CD8-positive, alpha-beta memory T cell (primary cell): ENCODE measurements at regions not wholly inside any gene's neighbourhood (a gene's known extent, or its start where the extent isn't known, plus 50 kb on each side); places are given as distances from the start of the nearest gene placed in this dataset.
"Not testable (repeated sequence)": the region's sequence is repeated elsewhere in the genome, so short reads cannot be mapped to it uniquely, and the experiment has no call there.

Experiments used
- CTCF ChIA-PET: fragments of 350-600 bp; sonication (Branson Sonifier 250); formaldehyde crosslinking; loops from one replicate; lab custom pipeline; 2021; ENCODE audit warnings: antibody characterized with exemption; lab: Charles Lee
- POLR2A ChIA-PET: fragments of 350-600 bp; sonication (Branson Sonifier 250); formaldehyde crosslinking; loops from one replicate; lab custom pipeline; 2021; ENCODE audit warnings: antibody characterized with exemption; lab: Charles Lee
- DNase-seq, 5 donors: peaks; one replicate each; pipeline versions ENCODE4 v3.0.0 to v3.0.0-alpha.2; 2020 to 2022; ENCODE audit warnings: mixed read lengths in 1 of 5
- H3K27ac ChIP-seq: one replicate; pipeline ENCODE4 v1.7.0; 2013; ENCODE audit warnings: low read depth, mild to moderate bottlenecking, low read length, moderate library complexity
- H3K27me3 ChIP-seq: 2 replicates; pipeline ENCODE4 v1.7.0; 2013; ENCODE audit warnings: low read length, mild to moderate bottlenecking; ENCODE audit not compliant: insufficient read depth, poor library complexity, severe bottlenecking
- H3K36me3 ChIP-seq: 2 replicates; pipeline ENCODE4 v1.7.0; 2013; ENCODE audit warnings: mild to moderate bottlenecking, low read length, moderate library complexity; ENCODE audit not compliant: insufficient read depth
- H3K4me1 ChIP-seq: 2 replicates; pipeline ENCODE4 v1.7.0; 2013; ENCODE audit warnings: mild to moderate bottlenecking, low read length, moderate library complexity; ENCODE audit not compliant: insufficient read depth
- H3K4me3 ChIP-seq: 2 replicates; pipeline ENCODE4 v1.7.0; 2013; ENCODE audit warnings: mild to moderate bottlenecking, low read length
- H3K9me3 ChIP-seq: 2 replicates; pipeline ENCODE4 v1.7.0; 2013; ENCODE audit warnings: mild to moderate bottlenecking, low read length
- H3K27ac Mint-ChIP-seq, 8 donors: one replicate each; pipeline ENCODE4 v1.8.0; 2020 to 2021; ENCODE audit warnings: mixed read lengths in 8 of 8, mild to moderate bottlenecking in 6 of 8, inconsistent platforms in 3 of 8, moderate library complexity in 3 of 8
- H3K27me3 Mint-ChIP-seq, 2 donors: one replicate each; pipeline ENCODE4 v1.8.0; 2020 to 2021; ENCODE audit warnings: mixed read lengths in 2 of 2, mild to moderate bottlenecking in 1 of 2, moderate library complexity in 1 of 2
- H3K36me3 Mint-ChIP-seq, 3 donors: one replicate each; pipeline ENCODE4 v1.8.0; 2020 to 2021; ENCODE audit warnings: mixed read lengths in 3 of 3, inconsistent platforms in 1 of 3, mild to moderate bottlenecking in 1 of 3
- H3K4me1 Mint-ChIP-seq, 3 donors: one replicate each; pipeline ENCODE4 v1.8.0; 2020 to 2021; ENCODE audit warnings: mixed read lengths in 3 of 3, inconsistent platforms in 1 of 3, mild to moderate bottlenecking in 1 of 3
- H3K4me3 Mint-ChIP-seq, 7 donors: one replicate each; pipeline ENCODE4 v1.8.0; 2020 to 2021; ENCODE audit warnings: mixed read lengths in 7 of 7, mild to moderate bottlenecking in 6 of 7, moderate library complexity in 4 of 7, inconsistent platforms in 2 of 7
- H3K9me3 Mint-ChIP-seq, 5 donors: one replicate each; pipeline ENCODE4 v1.8.0; 2020 to 2022; ENCODE audit warnings: mixed read lengths in 5 of 5, mild to moderate bottlenecking in 3 of 5, moderate library complexity in 2 of 5, inconsistent platforms in 1 of 5

- H3K9me3 ChIP-seq, H3K4me3 ChIP-seq, H3K27ac ChIP-seq, DNase-seq, H3K27me3 Mint-ChIP-seq, H3K27me3 ChIP-seq, H3K9me3 Mint-ChIP-seq, H3K36me3 ChIP-seq, H3K36me3 Mint-ChIP-seq, POLR2A ChIA-PET: not testable (repeated sequence)
- peaks cover 13% of the 10 kb centered on the region for H3K4me1 ChIP-seq
- Mint-ChIP-seq H3K27ac (peak overlapping the region in 6 of 8 donors; percentile 33 to 88 (median 72)), H3K4me3 (peak overlapping the region in 2 of 7 donors; percentile 2 to 14), H3K4me1 (peaks cover 7 to 17% (median 15%) of the 10 kb centered on the region in 3 donors)
- CTCF ChIA-PET, result interaction anchor here (1.1 to 1.5 kb wide), 2 partner anchors 11 to 41 kb away, joined by 3 read pairs; no protein-coding TSS in a partner anchor
Measured at GRCh38 chr7:142520455-142520854, 228.8 kb upstream of the PRSS1 start.

GRCh38 chr7:142519079-142520078, 229.9 kb upstream of the PRSS1 start:
- peak overlapping the region in 3 of 7 donors; percentile 14 to 80 (median 20) for H3K4me3 Mint-ChIP-seq
- ChIA-PET POLR2A (no interaction called here), CTCF (interaction anchor here (1.1 kb wide), 1 partner anchor 33 kb away, joined by 3 read pairs; no protein-coding TSS in a partner anchor)
- H3K9me3 Mint-ChIP-seq, result no peaks in the 10 kb centered on the region
- H3K4me1 Mint-ChIP-seq, result peaks cover 7 to 17% (median 15%) of the 10 kb centered on the region in 3 donors
- H3K36me3 Mint-ChIP-seq, result no peaks in the 10 kb centered on the region
- Histone ChIP-seq H3K27me3 (no peaks in the 10 kb centered on the region), H3K4me1 (peaks cover 13% of the 10 kb centered on the region), H3K27ac (no peak overlapping the region), H3K9me3 (no peaks in the 10 kb centered on the region), H3K4me3 (no peak overlapping the region), H3K36me3 (no peaks in the 10 kb centered on the region)
- H3K27ac Mint-ChIP-seq, result peak overlapping the region in 6 of 8 donors; percentile 34 to 70 (median 58)
- H3K27me3 Mint-ChIP-seq, result peaks cover 0 to 3% of the 10 kb centered on the region in 2 donors
- no peak for DNase-seq

DNA sequence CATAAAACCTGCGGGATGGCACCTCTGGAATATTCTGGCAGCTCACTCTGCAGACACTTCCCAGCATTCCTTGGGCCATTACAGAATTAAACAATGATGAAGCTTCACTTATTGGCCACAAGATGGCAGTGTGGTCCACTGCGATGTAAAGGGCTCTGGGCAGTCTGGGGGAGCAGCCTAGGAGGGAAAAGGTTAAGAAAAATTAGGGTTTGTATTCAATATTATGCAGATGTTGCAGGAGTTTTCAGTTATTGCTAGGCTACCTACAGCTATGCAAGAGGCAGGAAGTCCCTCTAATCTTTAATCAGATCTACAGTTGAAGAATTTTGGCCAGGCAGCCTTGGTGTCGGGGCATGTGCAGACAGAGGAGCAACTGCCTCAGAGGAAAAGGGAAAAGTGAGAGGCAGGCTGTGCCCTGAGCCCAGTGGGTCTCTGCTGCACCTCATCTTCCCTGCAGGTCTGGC, 233.2 kb upstream of the PRSS1 start:
- CTCF ChIA-PET, result interaction anchor here (0.7 to 1.6 kb wide), 6 partner anchors 10 to 67 kb away, joined by 3 to 13 read pairs (median 3); no protein-coding TSS in a partner anchor
- Mint-ChIP-seq H3K27me3 (peaks cover 2 to 7% of the 10 kb centered on the region in 2 donors), H3K36me3 (no peaks in the 10 kb centered on the region), H3K27ac (peak overlapping the region in 3 of 8 donors; percentile 0 to 58 (median 20)), H3K4me1 (peaks cover 7 to 17% (median 15%) of the 10 kb centered on the region in 3 donors), H3K9me3 (no peaks in the 10 kb centered on the region), H3K4me3 (peak overlapping the region in 2 of 7 donors; percentile 12 to 17)
- Histone ChIP-seq H3K9me3 (no peaks in the 10 kb centered on the region), H3K27me3 (no peaks in the 10 kb centered on the region), H3K36me3 (no peaks in the 10 kb centered on the region), H3K4me3 (no peak overlapping the region), H3K4me1 (peaks cover 24% of the 10 kb centered on the region), H3K27ac (no peak overlapping the region)
- POLR2A ChIA-PET, result no interaction called here
- peak in 3 of 5 donors; percentile 10 to 53 (median 38) for DNase-seq

DNA sequence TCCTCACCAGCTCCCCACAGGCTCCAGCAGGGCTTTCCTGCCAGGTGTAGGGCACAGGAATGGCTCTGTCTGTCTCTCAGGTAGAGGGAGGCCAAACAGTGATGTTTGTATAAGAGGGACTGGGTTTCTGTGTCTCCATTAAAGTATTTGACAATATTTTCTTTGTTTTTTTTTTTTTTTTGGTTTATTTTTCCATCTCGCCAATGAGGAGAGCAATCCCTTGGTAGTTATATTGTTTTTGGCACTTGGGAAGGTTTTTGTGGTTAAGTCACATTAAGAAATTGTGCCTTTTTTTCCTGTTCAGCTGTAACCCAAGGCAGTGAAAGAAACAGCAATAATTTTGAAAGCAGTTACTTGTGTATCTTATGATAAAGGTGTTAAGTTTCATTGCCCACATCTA, 234.6 kb upstream of the PRSS1 start:
- H3K9me3 ChIP-seq, POLR2A ChIA-PET, DNase-seq, H3K27ac Mint-ChIP-seq, H3K27me3 ChIP-seq, H3K27me3 Mint-ChIP-seq, H3K9me3 Mint-ChIP-seq, H3K4me3 ChIP-seq, H3K4me1 Mint-ChIP-seq, H3K36me3 ChIP-seq, H3K36me3 Mint-ChIP-seq, CTCF ChIA-PET, H3K4me3 Mint-ChIP-seq, H3K27ac ChIP-seq: not testable (repeated sequence)
- H3K4me1 ChIP-seq, result peaks cover 28% of the 10 kb centered on the region

- POLR2A ChIA-PET, result no interaction called here
- peaks cover 7 to 10% of the 10 kb centered on the region in 2 donors for H3K27me3 Mint-ChIP-seq
- Histone ChIP-seq H3K27me3 (no peaks in the 10 kb centered on the region), H3K9me3 (no peaks in the 10 kb centered on the region), H3K4me3 (no peak overlapping the region), H3K27ac (no peak overlapping the region), H3K36me3 (no peaks in the 10 kb centered on the region), H3K4me1 (peaks cover 37% of the 10 kb centered on the region)
- H3K9me3 Mint-ChIP-seq, result no peaks in the 10 kb centered on the region
- H3K4me1 Mint-ChIP-seq, result peaks cover 8 to 19% (median 14%) of the 10 kb centered on the region in 3 donors
- no peak for DNase-seq
- H3K4me3 Mint-ChIP-seq, result no peak overlapping the region
- H3K36me3 Mint-ChIP-seq, result peaks cover 0 to 2% (median 0%) of the 10 kb centered on the region in 3 donors
- CTCF ChIA-PET, result no interaction called here
- H3K27ac Mint-ChIP-seq, result peak overlapping the region in 1 of 8 donors; percentile 72
Measured at GRCh38 chr7:142513178-142513955, 235.9 kb upstream of the PRSS1 start.

DNA sequence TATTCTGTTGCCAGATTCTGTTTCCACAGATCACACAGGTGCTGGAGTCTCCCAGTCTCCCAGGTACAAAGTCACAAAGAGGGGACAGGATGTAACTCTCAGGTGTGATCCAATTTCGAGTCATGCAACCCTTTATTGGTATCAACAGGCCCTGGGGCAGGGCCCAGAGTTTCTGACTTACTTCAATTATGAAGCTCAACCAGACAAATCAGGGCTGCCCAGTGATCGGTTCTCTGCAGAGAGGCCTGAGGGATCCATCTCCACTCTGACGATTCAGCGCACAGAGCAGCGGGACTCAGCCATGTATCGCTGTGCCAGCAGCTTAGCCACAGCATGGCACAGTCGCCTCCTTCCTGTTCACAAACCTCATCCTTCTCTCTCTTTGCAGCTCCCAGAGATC, 237.5 kb upstream of the PRSS1 start:
- H3K4me3 Mint-ChIP-seq, result peak overlapping the region in 1 of 7 donors; percentile 41
- Histone ChIP-seq H3K4me3 (no peak overlapping the region), H3K4me1 (peaks cover 37% of the 10 kb centered on the region), H3K27me3 (no peaks in the 10 kb centered on the region), H3K36me3 (no peaks in the 10 kb centered on the region), H3K9me3 (no peaks in the 10 kb centered on the region), H3K27ac (no peak overlapping the region)
- no peak overlapping the region for H3K27ac Mint-ChIP-seq
- ChIA-PET CTCF (no interaction called here), POLR2A (interaction anchor here (1.0 kb wide), 1 partner anchor 286 kb away, joined by 3 read pairs; no protein-coding TSS in a partner anchor)
- peaks cover 10% of the 10 kb centered on the region in 2 donors for H3K27me3 Mint-ChIP-seq
- no peaks in the 10 kb centered on the region for H3K9me3 Mint-ChIP-seq
- H3K36me3 Mint-ChIP-seq, result peaks cover 0 to 2% (median 0%) of the 10 kb centered on the region in 3 donors
- no peak for DNase-seq
- H3K4me1 Mint-ChIP-seq, result peaks cover 13 to 23% (median 19%) of the 10 kb centered on the region in 3 donors

DNA sequence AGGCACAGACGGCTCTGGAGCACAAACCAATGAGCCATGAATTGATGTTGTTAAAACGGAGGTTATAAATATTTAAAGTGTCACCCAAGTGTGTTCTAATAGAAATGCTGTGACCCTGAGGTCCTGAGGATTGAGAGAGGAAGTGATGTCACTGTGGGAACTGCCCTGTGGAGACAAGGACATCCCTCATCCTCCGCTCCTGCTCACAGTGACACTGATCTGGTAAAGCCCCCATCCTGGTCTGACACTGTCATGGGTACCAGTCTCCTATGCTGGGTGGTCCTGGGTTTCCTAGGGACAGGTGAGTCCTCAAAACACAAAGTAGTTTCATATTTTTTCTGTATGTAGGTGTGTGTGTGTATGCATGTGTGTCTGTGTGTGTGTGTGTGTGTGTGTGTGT, 237.9 kb upstream of the PRSS1 start:
- CTCF ChIA-PET, result no interaction called here

More for the DNA sequence above, 237.9 kb upstream of the PRSS1 start:
- no peak overlapping the region for H3K27ac ChIP-seq
- no peaks in the 10 kb centered on the region for H3K36me3 ChIP-seq
- no peaks in the 10 kb centered on the region for H3K27me3 ChIP-seq
- H3K4me3 Mint-ChIP-seq, result peak overlapping the region in 2 of 7 donors; percentile 41 to 44
- H3K9me3 ChIP-seq, result no peaks in the 10 kb centered on the region
- H3K9me3 Mint-ChIP-seq, result no peaks in the 10 kb centered on the region
- no peak overlapping the region for H3K27ac Mint-ChIP-seq
- DNase-seq, result no peak
- H3K4me1 Mint-ChIP-seq, result peaks cover 13 to 20% (median 16%) of the 10 kb centered on the region in 3 donors
- H3K27me3 Mint-ChIP-seq, result peaks cover 10% of the 10 kb centered on the region in 2 donors
- peaks cover 35% of the 10 kb centered on the region for H3K4me1 ChIP-seq
- POLR2A ChIA-PET, result interaction anchor here (1.0 kb wide), 1 partner anchor 286 kb away, joined by 3 read pairs; no protein-coding TSS in a partner anchor
- H3K36me3 Mint-ChIP-seq, result peaks cover 0 to 2% (median 0%) of the 10 kb centered on the region in 3 donors
- no peak overlapping the region for H3K4me3 ChIP-seq
